Urothelium cell line (cell line): ENCODE measurements at regions not wholly inside any gene's neighbourhood (a gene's known extent, or its start where the extent isn't known, plus 50 kb on each side); places are given as distances from the start of the nearest gene placed in this dataset.
"Not testable (repeated sequence)": the region's sequence is repeated elsewhere in the genome, so short reads cannot be mapped to it uniquely, and the experiment has no call there.

Experiments
- DNase-seq: peaks from one replicate; pipeline ENCODE4 v3.0.0; 2011; ENCODE audit warnings: low spot score, mixed read lengths
- FAIRE-seq: peaks from 2 replicates; lab custom pipeline; 2011; peaks lifted over from hg19 to GRCh38; lab: Jason Lieb, UNC

- no peak for DNase-seq
- FAIRE-seq = no peak
These were observed 488.6 kb upstream of the USP9Y start for GRCh38 chrY:12212394-12212793.

GRCh38 chrY:12215564-12216022 lies 485.4 kb upstream of the USP9Y start:
- FAIRE-seq = no peak
- DNase-seq = no peak

GRCh38 chrY:12230921-12231320 lies 470.1 kb upstream of the USP9Y start:
- DNase-seq (no peak), FAIRE-seq (no peak)

- no peak for DNase-seq
- FAIRE-seq = no peak
These were observed 464.6 kb upstream of the USP9Y start for GRCh38 chrY:12236399-12236798.

- not testable (repeated sequence) for FAIRE-seq
These were observed 460.7 kb upstream of the USP9Y start for GRCh38 chrY:12240326-12240725.

GRCh38 chrY:12244146-12244545 lies 456.9 kb upstream of the USP9Y start:
- FAIRE-seq (no peak), DNase-seq (no peak)

More at GRCh38 chrY:12240326-12240725, 460.7 kb upstream of the USP9Y start:
- DNase-seq = not testable (repeated sequence)

- no peak for DNase-seq
- FAIRE-seq = no peak
These were observed 447.3 kb upstream of the USP9Y start for GRCh38 chrY:12253756-12254155.

GRCh38 chrY:12271162-12271561 lies 429.9 kb upstream of the USP9Y start:
- DNase-seq = no peak
- no peak for FAIRE-seq

GRCh38 chrY:12285608-12286007 lies 415.4 kb upstream of the USP9Y start:
- DNase-seq (no peak), FAIRE-seq (no peak)

GRCh38 chrY:12288919-12289318 lies 412.1 kb upstream of the USP9Y start:
- FAIRE-seq = no peak
- no peak for DNase-seq

- FAIRE-seq (no peak), DNase-seq (no peak)
These were observed 411.6 kb upstream of the USP9Y start for GRCh38 chrY:12289415-12289814.

GRCh38 chrY:12292542-12292941 lies 408.5 kb upstream of the USP9Y start:
- no peak for FAIRE-seq
- no peak for DNase-seq

- no peak for FAIRE-seq
- DNase-seq = no peak
These were observed 404.6 kb upstream of the USP9Y start for GRCh38 chrY:12296460-12296859.

- not testable (repeated sequence) for FAIRE-seq, DNase-seq
These were observed 401.2 kb upstream of the USP9Y start for GRCh38 chrY:12299796-12300195.

- FAIRE-seq (no peak), DNase-seq (no peak)
These were observed 397.6 kb upstream of the USP9Y start for GRCh38 chrY:12303464-12303863.

GRCh38 chrY:12305456-12305855 lies 395.6 kb upstream of the USP9Y start:
- FAIRE-seq (no peak), DNase-seq (no peak)

GRCh38 chrY:12309212-12309611 lies 391.8 kb upstream of the USP9Y start:
- DNase-seq (no peak), FAIRE-seq (no peak)

- DNase-seq (no peak), FAIRE-seq (no peak)
These were observed 390.2 kb upstream of the USP9Y start for GRCh38 chrY:12310832-12311231.

- DNase-seq = no peak
- FAIRE-seq = no peak
These were observed 373.3 kb upstream of the USP9Y start for GRCh38 chrY:12327751-12328150.

GRCh38 chrY:12331917-12332316 lies 369.1 kb upstream of the USP9Y start:
- FAIRE-seq, DNase-seq: not testable (repeated sequence)

GRCh38 chrY:12343211-12343610 lies 357.8 kb upstream of the USP9Y start:
- no peak for FAIRE-seq
- DNase-seq = no peak

GRCh38 chrY:12348181-12348580 lies 352.9 kb upstream of the USP9Y start:
- no peak for DNase-seq
- no peak for FAIRE-seq

- DNase-seq (no peak), FAIRE-seq (no peak)
These were observed 343.8 kb upstream of the USP9Y start for GRCh38 chrY:12357204-12357603.
